ENCODE measurements at regions not wholly inside any gene's neighbourhood (a gene's known extent, or its start where the extent isn't known, plus 50 kb on each side); places are given as distances from the start of the nearest gene placed in this dataset.

GRCh38 chr5:4977416-4978110 lies 162.6 kb upstream of the ADAMTS16 start:
- TF ChIP-seq, protein P1, sequence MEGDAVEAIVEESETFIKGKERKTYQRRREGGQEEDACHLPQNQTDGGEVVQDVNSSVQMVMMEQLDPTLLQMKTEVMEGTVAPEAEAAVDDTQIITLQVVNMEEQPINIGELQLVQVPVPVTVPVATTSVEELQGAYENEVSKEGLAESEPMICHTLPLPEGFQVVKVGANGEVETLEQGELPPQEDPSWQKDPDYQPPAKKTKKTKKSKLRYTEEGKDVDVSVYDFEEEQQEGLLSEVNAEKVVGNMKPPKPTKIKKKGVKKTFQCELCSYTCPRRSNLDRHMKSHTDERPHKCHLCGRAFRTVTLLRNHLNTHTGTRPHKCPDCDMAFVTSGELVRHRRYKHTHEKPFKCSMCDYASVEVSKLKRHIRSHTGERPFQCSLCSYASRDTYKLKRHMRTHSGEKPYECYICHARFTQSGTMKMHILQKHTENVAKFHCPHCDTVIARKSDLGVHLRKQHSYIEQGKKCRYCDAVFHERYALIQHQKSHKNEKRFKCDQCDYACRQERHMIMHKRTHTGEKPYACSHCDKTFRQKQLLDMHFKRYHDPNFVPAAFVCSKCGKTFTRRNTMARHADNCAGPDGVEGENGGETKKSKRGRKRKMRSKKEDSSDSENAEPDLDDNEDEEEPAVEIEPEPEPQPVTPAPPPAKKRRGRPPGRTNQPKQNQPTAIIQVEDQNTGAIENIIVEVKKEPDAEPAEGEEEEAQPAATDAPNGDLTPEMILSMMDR (IDR thresholded peaks at IDR 0.05): no peak
- no peak for TF ChIP-seq EZH2 (IDR thresholded peaks at IDR 0.05; ENCODE audit: borderline replicate concordance, insufficient read depth, low read depth, low read length, poor library complexity, severe bottlenecking)
